ENCODE measurements at regions not wholly inside any gene's neighbourhood (a gene's known extent, or its start where the extent isn't known, plus 50 kb on each side); places are given as distances from the start of the nearest gene placed in this dataset.
"Not testable (repeated sequence)": the region's sequence is repeated elsewhere in the genome, so short reads cannot be mapped to it uniquely, and the experiment has no call there.

- Histone ChIP-seq H3K23ac (ENCODE audit: insufficient read length, low read depth, low read length) (no peak overlapping the region), H2BK12ac (ENCODE audit: insufficient read length, low read depth, low read length) (no peak overlapping the region), H2BK120ac (ENCODE audit: low read depth, low read length, poor library complexity, severe bottlenecking) (no peak overlapping the region), H3K4me2 (ENCODE audit: insufficient read depth, insufficient read length, low read length) (no peak overlapping the region), H3K79me1 (ENCODE audit: insufficient read depth, low read depth, low read length, poor library complexity, severe bottlenecking) (no peaks in the 10 kb centered on the region), H3K9ac (ENCODE audit: extremely low read depth, insufficient read length, low read length) (no peak overlapping the region), H4K5ac (ENCODE audit: insufficient read length, low read depth, low read length) (no peak overlapping the region), H3K27me3 (ENCODE audit: insufficient read depth, low read length) (no peaks in the 10 kb centered on the region), H3K9me3 (ENCODE audit: control insufficient read depth, low read depth, low read length) (no peaks in the 10 kb centered on the region), H4K91ac (ENCODE audit: insufficient read length, low read depth, low read length) (no peak overlapping the region), H3K4me1 (ENCODE audit: insufficient read depth, low read length) (no peaks in the 10 kb centered on the region), H3K14ac (ENCODE audit: insufficient read depth, low read length) (no peak overlapping the region), H2AK5ac (ENCODE audit: insufficient read length, low read length) (no peak overlapping the region), H2BK20ac (ENCODE audit: low read depth, low read length, poor library complexity, severe bottlenecking) (no peak overlapping the region), H2BK15ac (ENCODE audit: low read depth, low read length) (no peak overlapping the region), H3K27ac (ENCODE audit: insufficient read length, low read depth, low read length) (no peak overlapping the region), H4K8ac (replicated peaks; ENCODE audit: insufficient read length, low read depth, low read length) (no peak overlapping the region), H2AFZ (ENCODE audit: low read length) (no peak overlapping the region), H3K23me2 (ENCODE audit: insufficient read length, low read depth, low read length, poor library complexity, severe bottlenecking) (no peaks in the 10 kb centered on the region), H3T11ph (ENCODE audit: low read length) (no peak overlapping the region), H3K18ac (ENCODE audit: insufficient read length, low read depth, low read length) (no peak overlapping the region), H3K4ac (ENCODE audit: low read depth, low read length) (no peak overlapping the region), H4K20me1 (ENCODE audit: control insufficient read depth, insufficient read depth, insufficient read length) (no peaks in the 10 kb centered on the region), H3K56ac (ENCODE audit: insufficient read length, low read depth, low read length) (no peak overlapping the region), H2BK5ac (ENCODE audit: insufficient read length, low read length) (no peak overlapping the region), H3K79me2 (ENCODE audit: insufficient read depth, low read length) (no peaks in the 10 kb centered on the region)
- no peak for DNase-seq
- no peaks in the 10 kb centered on the region for H3K36me3 Mint-ChIP-seq (ENCODE audit: insufficient read depth in 1 of 3, low read depth in 3 of 3)
- no CpG with 5 or more reads among the region's 1 CpG for WGBS (ENCODE audit: extremely low coverage, insufficient read length, low lambda C conversion rate)
- no peaks in the 10 kb centered on the region for H3K4me1 Mint-ChIP-seq
- TF ChIP-seq CTCF (conservative IDR thresholded peaks at IDR 0.05) = no peak
- no peak overlapping the region for H3K4me3 Mint-ChIP-seq
- H3K27ac Mint-ChIP-seq = no peak overlapping the region
- H3K9me3 Mint-ChIP-seq = 0 out of 5 replicates have a peak, but pooled peaks cover 0 to 1% of the 10 kb centered on the region in 2 experiments
- no peaks in the 10 kb centered on the region for H3K27me3 Mint-ChIP-seq (ENCODE audit: low read depth)
These were observed 70.9 kb upstream of the RXFP1 start for GRCh38 chr4:158450741-158451140.

GRCh38 chr4:158452116-158452515 lies 69.6 kb upstream of the RXFP1 start:
- not testable (repeated sequence) for H3K4me3 Mint-ChIP-seq; H3K9ac ChIP-seq (ENCODE audit: extremely low read depth, insufficient read length, low read length); H3K27me3 Mint-ChIP-seq (ENCODE audit: low read depth); DNase-seq; H3K79me2 ChIP-seq (ENCODE audit: insufficient read depth, low read length); H3K23ac ChIP-seq (ENCODE audit: insufficient read length, low read depth, low read length); H2AK5ac ChIP-seq (ENCODE audit: insufficient read length, low read length); H3K56ac ChIP-seq (ENCODE audit: insufficient read length, low read depth, low read length); H3K9me3 ChIP-seq (ENCODE audit: control insufficient read depth, low read depth, low read length); H3K4me1 ChIP-seq (ENCODE audit: insufficient read depth, low read length); H3K36me3 Mint-ChIP-seq (ENCODE audit: insufficient read depth in 1 of 3, low read depth in 3 of 3); H3K27ac ChIP-seq (ENCODE audit: insufficient read length, low read depth, low read length); H3K9me3 Mint-ChIP-seq; H4K8ac ChIP-seq (replicated peaks; ENCODE audit: insufficient read length, low read depth, low read length); H3K18ac ChIP-seq (ENCODE audit: insufficient read length, low read depth, low read length); H3T11ph ChIP-seq (ENCODE audit: low read length); H3K79me1 ChIP-seq (ENCODE audit: insufficient read depth, low read depth, low read length, poor library complexity, severe bottlenecking); H4K91ac ChIP-seq (ENCODE audit: insufficient read length, low read depth, low read length); H2BK5ac ChIP-seq (ENCODE audit: insufficient read length, low read length); H4K5ac ChIP-seq (ENCODE audit: insufficient read length, low read depth, low read length); H3K27ac Mint-ChIP-seq; H3K4me1 Mint-ChIP-seq; H3K14ac ChIP-seq (ENCODE audit: insufficient read depth, low read length); H2BK15ac ChIP-seq (ENCODE audit: low read depth, low read length); H2BK12ac ChIP-seq (ENCODE audit: insufficient read length, low read depth, low read length); H3K23me2 ChIP-seq (ENCODE audit: insufficient read length, low read depth, low read length, poor library complexity, severe bottlenecking); H4K20me1 ChIP-seq (ENCODE audit: control insufficient read depth, insufficient read depth, insufficient read length); H2AFZ ChIP-seq (ENCODE audit: low read length); H3K27me3 ChIP-seq (ENCODE audit: insufficient read depth, low read length); H2BK120ac ChIP-seq (ENCODE audit: low read depth, low read length, poor library complexity, severe bottlenecking); H3K4ac ChIP-seq (ENCODE audit: low read depth, low read length); H2BK20ac ChIP-seq (ENCODE audit: low read depth, low read length, poor library complexity, severe bottlenecking); H3K4me2 ChIP-seq (ENCODE audit: insufficient read depth, insufficient read length, low read length)
- no CpG with 5 or more reads among the region's 1 CpG for WGBS (ENCODE audit: extremely low coverage, insufficient read length, low lambda C conversion rate)

All from H9 (cell line).